Esophagus squamous epithelium (tissue), 5 donors: ENCODE measurements at regions not wholly inside any gene's neighbourhood (a gene's known extent, or its start where the extent isn't known, plus 50 kb on each side); places are given as distances from the start of the nearest gene placed in this dataset.

Experiments used
- DNase-seq: peaks from one replicate; lab custom pipeline; 2025; lab: John Stamatoyannopoulos, UW
- H3K27ac ChIP-seq, 4 donors: fragments of 200-600 bp; sonication (generic); one replicate each; pipeline ENCODE4 v1.5.1; 2016 to 2019; ENCODE audit warnings: mild to moderate bottlenecking in 1 of 4
- H3K27me3 ChIP-seq, 4 donors: fragments of 200-600 bp; sonication (generic); 1 replicate in 3 of 4; 2 replicates in 1 of 4; pipeline versions ENCODE4 v1.5.1 to v1.6.0; 2017 to 2021; ENCODE audit warnings: antibody characterized with exemption in 1 of 4
- H3K36me3 ChIP-seq, 3 donors: fragments of 200-600 bp; sonication (generic); one replicate each; pipeline ENCODE4 v1.5.1; 2016 to 2019
- H3K4me1 ChIP-seq, 3 donors: fragments of 200-600 bp; sonication (generic); one replicate each; pipeline ENCODE4 v1.5.1; 2017 to 2019
- H3K4me3 ChIP-seq, 4 donors: fragments of 200-600 bp; sonication (generic); 1 replicate in 3 of 4; 2 replicates in 1 of 4; pipeline ENCODE4 v1.5.1; 2016 to 2019; ENCODE audit warnings: mild to moderate bottlenecking in 2 of 4, moderate library complexity in 1 of 4
- H3K9me3 ChIP-seq, 3 donors: fragments of 200-600 bp; sonication (generic); one replicate each; pipeline ENCODE4 v1.5.1; 2016 to 2019
- CTCF ChIP-seq, 6 experiments: fragments of 450-650 bp in 4 of 6; fragments of 200-600 bp in 2 of 6; sonication (generic) in 2 of 6; IDR thresholded peaks; one replicate each; pipeline ENCODE4 v1.5.1; 2016 to 2019; ENCODE audit warnings: antibody characterized with exemption in 6 of 6, mild to moderate bottlenecking in 4 of 6, moderate library complexity in 4 of 6
- POLR2A ChIP-seq, 4 donors: fragments of 450-650 bp; IDR thresholded peaks; one replicate each; pipeline ENCODE4 v1.6.1; 2017; ENCODE audit warnings: antibody characterized with exemption in 4 of 4, mild to moderate bottlenecking in 4 of 4, moderate library complexity in 3 of 4
- WGBS, 2 donors: methylation state at CpG; one replicate each; pipeline ENCODE4 v1.1.5; 2018; 5-methylcytosine and 5-hydroxymethylcytosine counted together
- intact Hi-C: fragments of 100-400 bp; cut with DNase I; formaldehyde crosslinking; loops from one replicate; pipeline ENCODE4 v1.15.0; 2022
- donor health status: DM: yes; HTN: yes; CAD: no.

GRCh38 chr22:22428222-22429098 lies 80.1 kb downstream of the ZNF280B start:
- H3K4me3 ChIP-seq = no peak overlapping the region
- H3K36me3 ChIP-seq = no peaks in the 10 kb centered on the region
- no peak for DNase-seq
- intact Hi-C loops = no loop called here
- WGBS, 2 donors = 39 to 71% methylated on average over 2 to 8 of the region's 8 CpGs
- no peaks in the 10 kb centered on the region for H3K4me1 ChIP-seq
- peaks cover 0 to 82% (median 0%) of the 10 kb centered on the region in 4 donors for H3K27me3 ChIP-seq
- TF ChIP-seq CTCF (IDR thresholded peaks at IDR 0.05) (no peak), POLR2A (IDR thresholded peaks at IDR 0.05) (no peak)
- H3K9me3 ChIP-seq = no peaks in the 10 kb centered on the region
- H3K27ac ChIP-seq = no peak overlapping the region

- Histone ChIP-seq H3K27me3 (peaks cover 0 to 74% (median 0%) of the 10 kb centered on the region in 4 donors), H3K27ac (no peak overlapping the region), H3K4me1 (no peaks in the 10 kb centered on the region), H3K9me3 (no peaks in the 10 kb centered on the region), H3K4me3 (no peak overlapping the region), H3K36me3 (no peaks in the 10 kb centered on the region)
- intact Hi-C loops = no loop called here
- TF ChIP-seq CTCF (IDR thresholded peaks at IDR 0.05) (no peak), POLR2A (IDR thresholded peaks at IDR 0.05) (no peak)
- no peak for DNase-seq
- WGBS, 2 donors = 39 to 46% methylated on average over 4 of the region's 6 CpGs
Measured at GRCh38 chr22:22429369-22430108, 79.0 kb downstream of the ZNF280B start.

- H3K4me3 ChIP-seq = no peak overlapping the region
- no peak for DNase-seq
- intact Hi-C loops = no loop called here
- H3K36me3 ChIP-seq = no peaks in the 10 kb centered on the region
- peaks cover 0 to 71% (median 0%) of the 10 kb centered on the region in 4 donors for H3K27me3 ChIP-seq
- 59 to 70% methylated on average over 2 to 4 of the region's 4 CpGs for WGBS, 2 donors
- no peak for TF ChIP-seq POLR2A (IDR thresholded peaks at IDR 0.05)
- no peak for TF ChIP-seq CTCF (IDR thresholded peaks at IDR 0.05)
- no peak overlapping the region for H3K27ac ChIP-seq
- H3K9me3 ChIP-seq = no peaks in the 10 kb centered on the region
- no peaks in the 10 kb centered on the region for H3K4me1 ChIP-seq
Measured at GRCh38 chr22:22430111-22430820, 78.3 kb downstream of the ZNF280B start.

DNA sequence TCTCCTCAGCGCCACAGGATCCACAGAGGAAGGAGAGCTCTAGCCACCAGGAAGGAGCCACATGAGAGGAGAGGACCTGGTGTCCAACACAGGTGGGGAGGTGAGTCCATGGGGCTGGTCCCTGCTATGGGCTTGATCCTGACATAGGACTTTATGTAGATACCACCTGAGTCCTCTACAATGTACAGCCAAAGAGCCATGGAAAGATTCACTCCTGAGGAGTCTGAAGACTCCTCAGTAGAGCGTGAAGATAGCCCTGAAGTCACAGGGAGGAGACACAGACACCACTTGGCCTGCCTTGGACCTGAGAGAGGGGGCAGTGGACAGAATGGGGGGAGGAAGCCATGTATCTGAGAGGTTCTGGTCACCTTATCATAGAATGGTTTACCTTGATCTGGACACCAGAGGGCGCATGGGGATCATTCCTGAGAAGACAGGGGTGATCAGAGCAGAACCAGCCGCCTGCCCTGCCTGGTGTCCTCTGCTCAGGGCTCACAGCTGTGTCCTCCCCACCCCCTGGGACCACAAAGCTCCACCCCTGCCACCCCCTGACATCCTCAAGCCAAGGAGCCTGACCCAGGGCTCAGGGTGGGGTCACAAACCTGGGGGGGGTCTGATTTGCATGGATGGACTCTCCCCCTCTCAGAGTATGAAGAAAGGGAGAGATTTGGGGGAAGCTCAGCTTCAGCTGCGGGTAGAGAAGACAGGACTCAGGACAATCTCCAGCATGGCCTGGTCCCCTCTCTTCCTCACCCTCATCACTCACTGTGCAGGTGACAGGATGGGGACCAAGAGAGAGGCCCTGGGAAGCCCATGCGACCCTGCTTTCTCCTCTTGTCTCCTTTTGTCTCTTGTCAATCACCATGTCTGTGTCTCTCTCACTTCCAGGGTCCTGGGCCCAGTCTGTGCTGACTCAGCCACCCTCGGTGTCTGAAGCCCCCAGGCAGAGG lies 77.0 kb downstream of the ZNF280B start:
- peaks cover 0 to 58% (median 0%) of the 10 kb centered on the region in 4 donors for H3K27me3 ChIP-seq
- DNase-seq = no peak
- intact Hi-C loops = no loop called here
- TF ChIP-seq POLR2A (IDR thresholded peaks at IDR 0.05) = no peak
- peak in 5 of 6 experiments; percentile 35 to 50 (median 41) for TF ChIP-seq CTCF (IDR thresholded peaks at IDR 0.05)
- no peak overlapping the region for H3K27ac ChIP-seq
- no peaks in the 10 kb centered on the region for H3K36me3 ChIP-seq
- no peak overlapping the region for H3K4me3 ChIP-seq
- 43 to 49% methylated on average over 5 of the region's 7 CpGs for WGBS, 2 donors
- H3K4me1 ChIP-seq = no peaks in the 10 kb centered on the region
- no peaks in the 10 kb centered on the region for H3K9me3 ChIP-seq
